ENCODE measurements at regions not wholly inside any gene's neighbourhood (a gene's known extent, or its start where the extent isn't known, plus 50 kb on each side); places are given as distances from the start of the nearest gene placed in this dataset.

DNA sequence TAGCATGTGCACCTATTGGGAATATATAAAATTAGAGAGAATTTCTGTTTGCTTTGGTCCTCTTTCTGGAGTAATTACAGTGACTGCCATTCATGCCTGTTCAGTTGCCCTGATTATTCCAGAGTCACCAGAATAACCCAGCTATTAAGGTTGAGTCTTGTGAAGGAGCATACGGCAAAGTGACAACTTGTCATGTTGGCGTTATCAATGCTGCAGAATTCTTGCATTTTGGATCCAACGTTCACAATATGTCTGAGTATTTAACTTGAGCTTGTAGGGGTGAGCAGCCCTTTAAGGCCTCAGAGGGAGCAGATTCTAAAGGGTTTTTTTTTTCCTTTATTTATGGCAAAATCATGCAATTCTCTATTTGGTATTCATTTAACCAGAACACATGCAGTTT, 419.4 kb upstream of the MGMT start:
- TF ChIP-seq EZH2 (IDR thresholded peaks at IDR 0.05; ENCODE audit: borderline replicate concordance, low read depth, low read length, severe bottlenecking), result no peak
- TF ChIP-seq, protein P1, sequence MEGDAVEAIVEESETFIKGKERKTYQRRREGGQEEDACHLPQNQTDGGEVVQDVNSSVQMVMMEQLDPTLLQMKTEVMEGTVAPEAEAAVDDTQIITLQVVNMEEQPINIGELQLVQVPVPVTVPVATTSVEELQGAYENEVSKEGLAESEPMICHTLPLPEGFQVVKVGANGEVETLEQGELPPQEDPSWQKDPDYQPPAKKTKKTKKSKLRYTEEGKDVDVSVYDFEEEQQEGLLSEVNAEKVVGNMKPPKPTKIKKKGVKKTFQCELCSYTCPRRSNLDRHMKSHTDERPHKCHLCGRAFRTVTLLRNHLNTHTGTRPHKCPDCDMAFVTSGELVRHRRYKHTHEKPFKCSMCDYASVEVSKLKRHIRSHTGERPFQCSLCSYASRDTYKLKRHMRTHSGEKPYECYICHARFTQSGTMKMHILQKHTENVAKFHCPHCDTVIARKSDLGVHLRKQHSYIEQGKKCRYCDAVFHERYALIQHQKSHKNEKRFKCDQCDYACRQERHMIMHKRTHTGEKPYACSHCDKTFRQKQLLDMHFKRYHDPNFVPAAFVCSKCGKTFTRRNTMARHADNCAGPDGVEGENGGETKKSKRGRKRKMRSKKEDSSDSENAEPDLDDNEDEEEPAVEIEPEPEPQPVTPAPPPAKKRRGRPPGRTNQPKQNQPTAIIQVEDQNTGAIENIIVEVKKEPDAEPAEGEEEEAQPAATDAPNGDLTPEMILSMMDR (IDR thresholded peaks at IDR 0.05; ENCODE audit: borderline replicate concordance, extremely low read depth, low read length, poor library complexity, severe bottlenecking), result no peak
